ENCODE measurements at regions not wholly inside any gene's neighbourhood (a gene's known extent, or its start where the extent isn't known, plus 50 kb on each side); places are given as distances from the start of the nearest gene placed in this dataset.

DNA sequence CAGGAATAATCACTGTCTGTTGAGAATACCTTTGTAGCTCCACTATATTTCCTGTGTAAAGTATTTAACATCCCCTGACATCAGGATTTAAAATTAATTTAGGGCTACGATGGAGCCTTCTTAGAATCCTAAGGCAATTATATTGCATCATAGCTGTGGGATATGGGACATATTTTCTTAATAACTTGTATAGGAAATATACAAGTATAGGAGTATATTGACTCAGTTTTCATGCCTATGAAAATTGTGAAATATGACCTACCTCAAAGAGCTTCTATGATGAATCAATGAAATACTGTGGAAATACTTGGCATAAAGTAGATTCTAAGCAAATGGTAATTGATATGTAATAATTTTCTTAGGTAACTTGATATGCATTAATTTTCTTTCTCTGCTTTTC lies 221.0 kb upstream of the KLF4 start:
- Histone ChIP-seq H3K4me3 (ENCODE audit: low read length) (no peak overlapping the region), H3K36me3 (replicated peaks; ENCODE audit: low read depth, low read length) (no peaks in the 10 kb centered on the region), H3K9ac (ENCODE audit: low read length) (no peak overlapping the region), H3K4me1 (ENCODE audit: low read length) (no peaks in the 10 kb centered on the region), H3K9me3 (ENCODE audit: insufficient read depth, low read length) (no peaks in the 10 kb centered on the region), H2AFZ (ENCODE audit: low read depth, low read length) (no peak overlapping the region), H3K27me3 (ENCODE audit: low read depth, low read length) (peaks cover 3% of the 10 kb centered on the region; the same call in 1 of the 2 replicates), H4K20me1 (ENCODE audit: insufficient read depth, low read length) (no peaks in the 10 kb centered on the region), H3K4me2 (ENCODE audit: low read length) (no peak overlapping the region), H3K27ac (ENCODE audit: low read length) (no peak overlapping the region), H3K79me2 (ENCODE audit: low read length) (no peaks in the 10 kb centered on the region)
- no peak for TF ChIP-seq EZH2phosphoT487 (IDR thresholded peaks at IDR 0.05; ENCODE audit: low read depth)
- TF ChIP-seq, protein P1, sequence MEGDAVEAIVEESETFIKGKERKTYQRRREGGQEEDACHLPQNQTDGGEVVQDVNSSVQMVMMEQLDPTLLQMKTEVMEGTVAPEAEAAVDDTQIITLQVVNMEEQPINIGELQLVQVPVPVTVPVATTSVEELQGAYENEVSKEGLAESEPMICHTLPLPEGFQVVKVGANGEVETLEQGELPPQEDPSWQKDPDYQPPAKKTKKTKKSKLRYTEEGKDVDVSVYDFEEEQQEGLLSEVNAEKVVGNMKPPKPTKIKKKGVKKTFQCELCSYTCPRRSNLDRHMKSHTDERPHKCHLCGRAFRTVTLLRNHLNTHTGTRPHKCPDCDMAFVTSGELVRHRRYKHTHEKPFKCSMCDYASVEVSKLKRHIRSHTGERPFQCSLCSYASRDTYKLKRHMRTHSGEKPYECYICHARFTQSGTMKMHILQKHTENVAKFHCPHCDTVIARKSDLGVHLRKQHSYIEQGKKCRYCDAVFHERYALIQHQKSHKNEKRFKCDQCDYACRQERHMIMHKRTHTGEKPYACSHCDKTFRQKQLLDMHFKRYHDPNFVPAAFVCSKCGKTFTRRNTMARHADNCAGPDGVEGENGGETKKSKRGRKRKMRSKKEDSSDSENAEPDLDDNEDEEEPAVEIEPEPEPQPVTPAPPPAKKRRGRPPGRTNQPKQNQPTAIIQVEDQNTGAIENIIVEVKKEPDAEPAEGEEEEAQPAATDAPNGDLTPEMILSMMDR (IDR thresholded peaks at IDR 0.05; ENCODE audit: low read depth, low read length), result no peak

DNA sequence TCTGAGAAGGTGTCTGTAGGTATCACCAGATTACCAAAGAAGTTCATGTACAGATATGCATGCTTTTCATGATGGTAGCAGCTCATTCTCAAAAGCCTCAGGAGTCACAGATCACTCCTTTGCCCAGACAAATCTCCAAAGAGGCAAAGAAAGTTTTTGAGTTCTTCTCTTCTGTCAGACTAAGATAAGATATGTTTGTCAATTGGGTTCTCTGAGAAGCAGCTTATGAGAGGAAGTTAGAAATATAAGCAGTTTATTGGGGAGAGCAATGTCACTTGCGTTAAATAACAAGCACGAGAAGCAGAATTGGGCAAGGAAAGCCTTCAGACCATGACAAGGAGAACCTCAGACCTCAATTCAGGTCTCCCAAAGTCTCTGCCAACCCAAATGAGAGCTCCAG lies 219.2 kb upstream of the KLF4 start:
- H3K79me2 ChIP-seq (ENCODE audit: low read length), result no peaks in the 10 kb centered on the region
- no peaks in the 10 kb centered on the region for H4K20me1 ChIP-seq (ENCODE audit: insufficient read depth, low read length)
- H2AFZ ChIP-seq (ENCODE audit: low read depth, low read length), result no peak overlapping the region

DNA sequence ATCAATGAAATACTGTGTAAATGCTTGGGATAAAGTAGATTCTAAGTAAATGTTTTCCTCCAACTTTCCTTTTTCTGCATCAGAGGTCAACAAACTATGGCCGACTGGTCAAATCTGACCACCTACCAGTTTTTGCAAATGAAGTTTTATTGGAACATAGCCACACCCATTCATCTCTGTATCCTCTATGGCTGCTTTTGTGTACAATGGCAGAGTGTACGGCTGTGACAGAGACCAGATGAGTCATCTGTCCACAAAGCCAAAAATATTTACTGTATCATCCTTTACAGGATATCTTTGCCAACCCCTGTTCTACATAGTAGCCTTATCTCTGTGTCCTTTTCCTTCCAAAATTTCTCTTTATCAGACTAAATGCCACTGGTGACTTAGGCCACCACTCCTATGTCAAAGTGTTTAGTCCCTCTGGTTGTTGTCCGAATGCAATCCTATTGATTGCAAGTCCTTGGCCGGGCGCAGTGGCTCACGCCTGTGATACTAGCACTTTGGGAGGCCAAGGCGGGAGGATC lies 218.4 kb upstream of the KLF4 start:
- Histone ChIP-seq H3K4me2 (ENCODE audit: low read length) (no peak overlapping the region), H3K4me1 (ENCODE audit: low read length) (no peaks in the 10 kb centered on the region)

More for the DNA sequence above, 219.2 kb upstream of the KLF4 start:
- no peak overlapping the region for H3K4me2 ChIP-seq (ENCODE audit: low read length)
- H3K36me3 ChIP-seq (replicated peaks; ENCODE audit: low read depth, low read length), result no peaks in the 10 kb centered on the region
- peaks cover 7% of the 10 kb centered on the region for H3K27me3 ChIP-seq (ENCODE audit: low read depth, low read length)
- no peak overlapping the region for H3K27ac ChIP-seq (ENCODE audit: low read length)
- no peaks in the 10 kb centered on the region for H3K9me3 ChIP-seq (ENCODE audit: insufficient read depth, low read length)
- no peaks in the 10 kb centered on the region for H3K4me1 ChIP-seq (ENCODE audit: low read length)
- no peak overlapping the region for H3K4me3 ChIP-seq (ENCODE audit: low read length)
- no peak for TF ChIP-seq EZH2phosphoT487 (IDR thresholded peaks at IDR 0.05; ENCODE audit: low read depth)
- TF ChIP-seq, protein P1 (IDR thresholded peaks at IDR 0.05; ENCODE audit: low read depth, low read length), result no peak
- no peak overlapping the region for H3K9ac ChIP-seq (ENCODE audit: low read length)

DNA sequence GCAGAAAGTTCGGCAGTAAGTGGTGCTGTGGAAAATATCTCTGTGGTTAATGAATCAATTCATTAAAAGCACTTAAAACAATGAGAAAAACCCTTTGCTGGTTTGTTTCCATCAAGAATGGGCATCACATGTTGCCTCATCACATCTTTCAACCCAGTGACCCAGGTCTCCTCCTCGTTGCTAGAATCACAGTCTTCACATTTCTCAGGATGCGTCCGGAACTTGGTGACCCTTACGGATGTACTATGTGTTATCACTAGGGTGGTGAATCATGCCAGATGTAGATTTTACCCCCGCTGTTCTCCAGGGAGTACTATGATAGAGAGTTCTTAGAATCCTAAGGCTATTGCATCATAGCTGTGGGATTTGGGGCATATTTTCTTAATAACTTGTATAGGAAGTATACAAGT lies 217.9 kb upstream of the KLF4 start:
- no peaks in the 10 kb centered on the region for H4K20me1 ChIP-seq (ENCODE audit: insufficient read depth, low read length)
- no peaks in the 10 kb centered on the region for H3K4me1 ChIP-seq (ENCODE audit: low read length)
- H3K4me2 ChIP-seq (ENCODE audit: low read length), result no peak overlapping the region
- no peaks in the 10 kb centered on the region for H3K79me2 ChIP-seq (ENCODE audit: low read length)
- no peaks in the 10 kb centered on the region for H3K9me3 ChIP-seq (ENCODE audit: insufficient read depth, low read length)
- no peaks in the 10 kb centered on the region for H3K36me3 ChIP-seq (replicated peaks; ENCODE audit: low read depth, low read length)
- no peak overlapping the region for H2AFZ ChIP-seq (ENCODE audit: low read depth, low read length)
- peaks cover 7% of the 10 kb centered on the region for H3K27me3 ChIP-seq (ENCODE audit: low read depth, low read length)
- TF ChIP-seq, protein P1 (IDR thresholded peaks at IDR 0.05; ENCODE audit: low read depth, low read length), result no peak
- no peak for TF ChIP-seq EZH2phosphoT487 (IDR thresholded peaks at IDR 0.05; ENCODE audit: low read depth)
- no peak overlapping the region for H3K27ac ChIP-seq (ENCODE audit: low read length)
- no peak overlapping the region for H3K4me3 ChIP-seq (ENCODE audit: low read length)
- H3K9ac ChIP-seq (ENCODE audit: low read length), result no peak overlapping the region

More for the DNA sequence above, 218.4 kb upstream of the KLF4 start:
- H3K9ac ChIP-seq (ENCODE audit: low read length), result no peak overlapping the region
- no peaks in the 10 kb centered on the region for H3K79me2 ChIP-seq (ENCODE audit: low read length)
- H4K20me1 ChIP-seq (ENCODE audit: insufficient read depth, low read length), result no peaks in the 10 kb centered on the region
- no peaks in the 10 kb centered on the region for H3K36me3 ChIP-seq (replicated peaks; ENCODE audit: low read depth, low read length)
- TF ChIP-seq, protein P1 (IDR thresholded peaks at IDR 0.05; ENCODE audit: low read depth, low read length), result no peak
- no peak for TF ChIP-seq EZH2phosphoT487 (IDR thresholded peaks at IDR 0.05; ENCODE audit: low read depth)
- peaks cover 7% of the 10 kb centered on the region for H3K27me3 ChIP-seq (ENCODE audit: low read depth, low read length)
- no peak overlapping the region for H3K4me3 ChIP-seq (ENCODE audit: low read length)
- H2AFZ ChIP-seq (ENCODE audit: low read depth, low read length), result no peak overlapping the region
- H3K27ac ChIP-seq (ENCODE audit: low read length), result no peak overlapping the region
- H3K9me3 ChIP-seq (ENCODE audit: insufficient read depth, low read length), result no peaks in the 10 kb centered on the region
